Fibroblast of villous mesenchyme (primary cell): ENCODE measurements at regions not wholly inside any gene's neighbourhood (a gene's known extent, or its start where the extent isn't known, plus 50 kb on each side); places are given as distances from the start of the nearest gene placed in this dataset.

Source experiments
- DNase-seq: peaks from one replicate; pipeline ENCODE4 v3.0.0-alpha.2; 2010; ENCODE audit warnings: low read depth
- H3K4me3 ChIP-seq: 2 replicates; pipeline ENCODE4 v1.5.1; 2011; ENCODE audit warnings: low read depth, mild to moderate bottlenecking, low read length
- CTCF ChIP-seq: IDR thresholded peaks from 2 replicates; pipeline ENCODE4 v1.5.1; 2012; ENCODE audit warnings: low read depth, mild to moderate bottlenecking, low read length; ENCODE audit not compliant: insufficient read depth

- no peak overlapping the region for H3K4me3 ChIP-seq
- no peak for TF ChIP-seq CTCF
- no peak for DNase-seq
Measured at GRCh38 chr4:13169731-13170525, 314.2 kb downstream of the RAB28 start.

GRCh38 chr4:13168326-13168725, 315.8 kb downstream of the RAB28 start:
- DNase-seq, result no peak
- no peak overlapping the region for H3K4me3 ChIP-seq
- no peak for TF ChIP-seq CTCF

GRCh38 chr4:13166214-13166613, 317.9 kb downstream of the RAB28 start:
- no peak for DNase-seq
- TF ChIP-seq CTCF, result no peak
- no peak overlapping the region for H3K4me3 ChIP-seq

GRCh38 chr4:13164783-13165331, 319.3 kb downstream of the RAB28 start:
- DNase-seq, result no peak
- TF ChIP-seq CTCF, result no peak
- H3K4me3 ChIP-seq, result no peak overlapping the region

GRCh38 chr4:13162886-13163285, 321.3 kb downstream of the RAB28 start:
- DNase-seq, result no peak
- no peak for TF ChIP-seq CTCF
- H3K4me3 ChIP-seq, result no peak overlapping the region

- H3K4me3 ChIP-seq, result no peak overlapping the region
- no peak for TF ChIP-seq CTCF
- DNase-seq, result peak; percentile 77
Measured at GRCh38 chr4:13160920-13161319, 323.2 kb downstream of the RAB28 start.

- H3K4me3 ChIP-seq, result no peak overlapping the region
- DNase-seq, result no peak
- no peak for TF ChIP-seq CTCF
Measured at GRCh38 chr4:13159041-13159620, 325.0 kb downstream of the RAB28 start.
